HepG2 (cell line): ENCODE measurements at regions not wholly inside any gene's neighbourhood (a gene's known extent, or its start where the extent isn't known, plus 50 kb on each side); places are given as distances from the start of the nearest gene placed in this dataset.
"Not testable (repeated sequence)": the region's sequence is repeated elsewhere in the genome, so short reads cannot be mapped to it uniquely, and the experiment has no call there.

Experiments used
- ETV6 ChIP-seq: sonication (generic); formaldehyde crosslinking; conservative IDR thresholded peaks from 2 replicates; pipeline ENCODE4 v1.4.0; 2020; ENCODE audit warnings: missing genetic modification reagents
- ZNF138 ChIP-seq: sonication (generic); formaldehyde crosslinking; IDR thresholded peaks from 2 replicates; pipeline ENCODE4 v1.5.0; 2020; ENCODE audit warnings: mild to moderate bottlenecking, low read depth, missing genetic modification reagents

DNA sequence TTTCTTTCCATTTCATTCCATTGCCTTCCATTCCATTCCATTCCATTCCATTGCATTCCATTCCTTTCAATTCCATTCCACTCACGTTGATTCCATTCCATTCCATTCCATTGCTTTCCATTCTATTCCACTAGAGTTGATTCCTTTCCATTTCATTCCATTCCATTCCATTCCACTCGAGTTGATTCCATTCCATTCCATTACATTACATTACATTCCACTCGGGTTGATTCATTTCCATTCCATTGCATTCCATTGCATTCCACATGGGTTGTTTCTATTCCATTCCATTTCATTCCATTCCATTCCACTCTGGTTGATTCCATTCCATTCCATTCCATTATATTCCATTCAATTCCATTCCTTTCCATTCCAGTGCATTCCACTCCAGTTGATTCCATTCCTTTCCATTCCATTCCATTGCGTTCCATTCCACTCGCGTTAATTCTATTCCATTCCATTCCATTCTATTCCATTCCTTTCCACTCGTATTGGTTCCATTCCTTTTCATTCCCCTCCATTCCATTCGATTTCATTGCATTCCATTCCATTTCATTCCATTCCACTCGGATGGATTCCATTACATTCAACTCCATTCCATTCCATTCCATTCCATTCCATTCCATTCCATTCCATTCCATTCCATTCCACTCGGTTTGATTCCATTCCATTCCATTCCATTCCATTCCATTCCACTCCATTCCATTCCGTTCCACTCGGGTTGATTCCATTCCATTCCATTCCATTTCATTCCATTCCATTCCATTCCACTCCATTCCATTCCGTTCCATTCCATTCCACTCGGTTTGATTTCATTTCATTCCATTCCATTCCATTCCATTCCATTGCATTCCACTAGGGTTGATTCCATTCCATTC, 1139.1 kb downstream of the RPIA start:
- TF ChIP-seq ETV6; ZNF138 (CRISPR knock-in tag): not testable (repeated sequence)
